BLaER1 treated with 17β-estradiol and CSF1 and Interleukin-3, amounts not matched to agents 10 nM and 100 nM (cell line): ENCODE measurements at regions not wholly inside any gene's neighbourhood (a gene's known extent, or its start where the extent isn't known, plus 50 kb on each side); places are given as distances from the start of the nearest gene placed in this dataset.

Source experiments
- H3K27ac ChIP-seq, 11 experiments: shearing (Covaris generic); formaldehyde crosslinking; 2 replicates each; pipeline ENCODE4 v1.8.1; 2022
- H3K27me3 ChIP-seq, 11 experiments: shearing (Covaris generic); formaldehyde crosslinking; 2 replicates each; pipeline ENCODE4 v1.8.1; 2022
- H3K36me3 ChIP-seq, 11 experiments: shearing (Covaris generic); formaldehyde crosslinking; 2 replicates each; pipeline ENCODE4 v1.8.1; 2022
- H3K4me1 ChIP-seq, 10 experiments: shearing (Covaris generic); formaldehyde crosslinking; 2 replicates each; pipeline ENCODE4 v1.8.1; 2022
- H3K4me2 ChIP-seq, 11 experiments: shearing (Covaris generic); formaldehyde crosslinking; 2 replicates each; pipeline ENCODE4 v1.8.1; 2022
- H3K4me3 ChIP-seq, 10 experiments: shearing (Covaris generic); formaldehyde crosslinking; 2 replicates each; pipeline ENCODE4 v1.8.1; 2022
- H3K9ac ChIP-seq, 11 experiments: shearing (Covaris generic); formaldehyde crosslinking; 2 replicates each; pipeline ENCODE4 v1.8.1; 2022
- H3K9me3 ChIP-seq, 11 experiments: shearing (Covaris generic); formaldehyde crosslinking; replicated peaks in 1 of 11; 2 replicates each; pipeline ENCODE4 v1.8.1; 2022
- H4K20me1 ChIP-seq, 11 experiments: shearing (Covaris generic); formaldehyde crosslinking; 2 replicates each; pipeline ENCODE4 v1.8.1; 2022
- Cebpa-rat ChIP-seq, 11 experiments: shearing (Covaris generic); IDR thresholded peaks; 2 replicates each; pipeline ENCODE4 v1.8.1; 2022

DNA sequence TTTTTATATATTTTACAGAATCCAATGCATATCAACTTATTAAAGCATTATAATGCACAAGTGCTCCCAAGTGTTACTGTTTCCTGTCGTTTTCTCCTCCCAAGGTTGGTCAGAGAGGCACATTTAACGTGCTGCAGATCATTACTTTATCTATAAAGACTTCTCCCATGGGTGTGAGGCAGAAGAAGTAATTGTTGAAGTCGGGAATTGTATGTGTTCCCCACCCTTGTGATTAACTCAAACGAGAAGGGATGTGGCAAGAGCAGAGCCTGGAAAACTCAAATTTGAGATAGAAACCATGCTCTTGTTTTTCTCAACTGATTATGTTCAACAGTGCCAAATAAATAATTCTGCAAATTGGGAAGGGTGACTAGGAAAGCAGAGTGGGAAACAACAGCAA is 412.5 kb upstream of the ADAMTS5 start:
- Histone ChIP-seq H3K27ac (no peak overlapping the region), H3K4me2 (no peak overlapping the region), H4K20me1 (no peaks in the 10 kb centered on the region), H3K27me3 (no peaks in the 10 kb centered on the region), H3K36me3 (no peaks in the 10 kb centered on the region), H3K9me3 (no peaks in the 10 kb centered on the region), H3K9ac (no peak overlapping the region), H3K4me1 (no peaks in the 10 kb centered on the region), H3K4me3 (no peak overlapping the region)
- no peak for TF ChIP-seq Cebpa-rat (IDR thresholded peaks at IDR 0.05)

DNA sequence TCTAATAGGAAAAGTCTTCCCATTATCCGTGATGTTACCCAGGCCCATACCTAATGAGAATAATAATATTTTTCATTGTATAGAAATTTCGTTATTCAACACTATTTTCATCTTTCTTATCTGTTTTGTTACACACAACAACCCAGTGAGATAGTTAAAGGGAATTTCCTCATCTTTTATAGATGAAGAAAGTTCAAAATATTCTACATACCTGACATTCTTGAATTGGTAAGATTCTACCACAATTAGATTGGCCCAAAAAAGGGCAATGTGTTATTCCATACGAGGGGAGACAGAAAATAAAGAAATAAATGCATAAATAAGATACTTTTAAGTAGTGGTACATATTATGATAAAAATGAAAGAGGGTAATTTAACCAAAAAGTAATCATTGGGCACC is 405.5 kb upstream of the ADAMTS5 start:
- Histone ChIP-seq H3K4me3 (no peak overlapping the region), H3K4me1 (peaks cover 0 to 6% (median 0%) of the 10 kb centered on the region in 10 experiments; a peak in 1 of 20 replicates), H3K9ac (no peak overlapping the region), H4K20me1 (no peaks in the 10 kb centered on the region), H3K36me3 (no peaks in the 10 kb centered on the region), H3K27ac (no peak overlapping the region), H3K27me3 (no peaks in the 10 kb centered on the region), H3K4me2 (no peak overlapping the region), H3K9me3 (no peaks in the 10 kb centered on the region)
- TF ChIP-seq Cebpa-rat (IDR thresholded peaks at IDR 0.05): no peak

- no peak overlapping the region for H3K9ac ChIP-seq
- H3K4me1 ChIP-seq: peaks cover 0 to 6% (median 0%) of the 10 kb centered on the region in 10 experiments; a peak in 1 of 20 replicates
- no peak overlapping the region for H3K4me3 ChIP-seq
- H3K4me2 ChIP-seq: no peak overlapping the region
- H3K36me3 ChIP-seq: no peaks in the 10 kb centered on the region
- H3K27ac ChIP-seq: no peak overlapping the region
- no peak for TF ChIP-seq Cebpa-rat (IDR thresholded peaks at IDR 0.05)
- no peaks in the 10 kb centered on the region for H4K20me1 ChIP-seq
- H3K27me3 ChIP-seq: no peaks in the 10 kb centered on the region
- no peaks in the 10 kb centered on the region for H3K9me3 ChIP-seq
These were observed 405.1 kb upstream of the ADAMTS5 start for GRCh38 chr21:27371975-27372331.

- Histone ChIP-seq H3K27me3 (no peaks in the 10 kb centered on the region), H3K9ac (no peak overlapping the region), H3K27ac (no peak overlapping the region), H3K36me3 (no peaks in the 10 kb centered on the region), H3K4me1 (peaks cover 0 to 6% (median 0%) of the 10 kb centered on the region in 10 experiments; a peak in 1 of 20 replicates), H3K4me3 (no peak overlapping the region), H3K9me3 (no peaks in the 10 kb centered on the region), H3K4me2 (no peak overlapping the region), H4K20me1 (no peaks in the 10 kb centered on the region)
- no peak for TF ChIP-seq Cebpa-rat (IDR thresholded peaks at IDR 0.05)
These were observed 404.5 kb upstream of the ADAMTS5 start for GRCh38 chr21:27371115-27371974.

DNA sequence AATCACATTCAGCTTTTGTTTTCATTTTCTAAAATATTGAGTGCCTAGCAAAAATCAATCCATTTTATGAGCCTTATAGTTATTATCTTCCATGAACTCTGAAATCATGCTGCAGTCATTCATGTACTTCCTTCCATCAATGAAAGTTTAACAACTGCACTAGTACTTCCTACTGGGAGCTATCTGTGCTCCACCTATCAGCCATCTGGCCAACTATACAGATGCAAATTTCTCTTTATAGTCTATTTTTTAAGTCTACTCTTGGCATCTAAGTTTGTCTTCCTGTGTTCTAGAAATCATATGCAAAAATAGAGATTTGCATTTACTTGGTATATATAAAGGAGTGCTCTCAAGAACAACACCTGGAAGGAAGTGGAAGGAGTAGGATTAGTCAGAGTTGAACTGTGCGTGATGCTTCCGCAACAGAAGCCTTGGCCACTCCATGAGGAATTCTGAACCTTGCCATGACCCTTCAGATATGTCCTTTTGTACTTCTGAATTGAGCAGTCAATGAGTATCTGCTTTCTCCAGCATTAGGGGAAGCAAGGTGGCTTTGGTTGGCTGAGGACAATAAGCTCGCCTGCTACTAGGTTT is 403.2 kb upstream of the ADAMTS5 start:
- Histone ChIP-seq H4K20me1 (no peaks in the 10 kb centered on the region), H3K27me3 (no peaks in the 10 kb centered on the region), H3K9me3 (no peaks in the 10 kb centered on the region), H3K4me3 (no peak overlapping the region), H3K36me3 (no peaks in the 10 kb centered on the region), H3K27ac (no peak overlapping the region), H3K4me2 (no peak overlapping the region), H3K4me1 (peaks cover 0 to 6% (median 0%) of the 10 kb centered on the region in 10 experiments; a peak in 1 of 20 replicates), H3K9ac (no peak overlapping the region)
- no peak for TF ChIP-seq Cebpa-rat (IDR thresholded peaks at IDR 0.05)

- Histone ChIP-seq H3K27ac (no peak overlapping the region), H3K4me2 (no peak overlapping the region), H3K36me3 (no peaks in the 10 kb centered on the region), H3K4me3 (no peak overlapping the region), H4K20me1 (no peaks in the 10 kb centered on the region), H3K9me3 (no peaks in the 10 kb centered on the region), H3K4me1 (peaks cover 0 to 6% (median 0%) of the 10 kb centered on the region in 10 experiments; a peak in 1 of 20 replicates), H3K27me3 (no peaks in the 10 kb centered on the region), H3K9ac (no peak overlapping the region)
- TF ChIP-seq Cebpa-rat (IDR thresholded peaks at IDR 0.05): no peak
These were observed 402.3 kb upstream of the ADAMTS5 start for GRCh38 chr21:27369234-27369633.

GRCh38 chr21:27366646-27367235 is 399.9 kb upstream of the ADAMTS5 start:
- no peak for TF ChIP-seq Cebpa-rat (IDR thresholded peaks at IDR 0.05)
- Histone ChIP-seq H4K20me1 (no peaks in the 10 kb centered on the region), H3K36me3 (no peaks in the 10 kb centered on the region), H3K4me3 (no peak overlapping the region), H3K9ac (no peak overlapping the region), H3K4me2 (no peak overlapping the region), H3K9me3 (no peaks in the 10 kb centered on the region), H3K27me3 (no peaks in the 10 kb centered on the region), H3K27ac (no peak overlapping the region), H3K4me1 (peaks cover 0 to 6% (median 0%) of the 10 kb centered on the region in 10 experiments; a peak in 1 of 20 replicates)

- Histone ChIP-seq H3K9me3 (no peaks in the 10 kb centered on the region), H3K9ac (no peak overlapping the region), H3K4me1 (peaks cover 0 to 5% (median 0%) of the 10 kb centered on the region in 10 experiments; a peak in 1 of 20 replicates), H4K20me1 (no peaks in the 10 kb centered on the region), H3K27me3 (no peaks in the 10 kb centered on the region), H3K4me3 (no peak overlapping the region), H3K27ac (no peak overlapping the region), H3K4me2 (no peak overlapping the region), H3K36me3 (no peaks in the 10 kb centered on the region)
- TF ChIP-seq Cebpa-rat (IDR thresholded peaks at IDR 0.05): no peak
These were observed 399.1 kb upstream of the ADAMTS5 start for GRCh38 chr21:27366036-27366435.

DNA sequence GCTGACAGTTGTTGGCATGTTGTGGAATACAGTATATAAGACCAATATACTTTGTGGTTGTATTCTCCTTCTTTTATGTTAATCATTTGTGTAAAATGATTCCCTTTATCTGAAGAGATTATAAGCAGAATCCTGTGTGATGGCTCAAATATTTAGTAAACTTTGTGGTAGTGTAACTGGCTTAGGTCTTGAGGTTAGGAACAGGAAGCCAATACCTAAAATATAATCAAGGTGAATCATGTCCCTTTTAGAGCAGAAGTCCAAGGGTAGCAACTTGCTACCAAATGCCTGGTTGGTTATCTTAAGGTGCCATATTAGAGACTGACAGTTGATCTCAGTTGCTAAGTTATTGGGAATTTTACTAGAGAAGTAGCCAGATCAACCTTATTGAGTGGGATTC is 398.5 kb upstream of the ADAMTS5 start:
- no peaks in the 10 kb centered on the region for H3K4me1 ChIP-seq
- H3K27ac ChIP-seq: no peak overlapping the region
- no peaks in the 10 kb centered on the region for H3K27me3 ChIP-seq
- TF ChIP-seq Cebpa-rat (IDR thresholded peaks at IDR 0.05): no peak
- H3K4me2 ChIP-seq: no peak overlapping the region
- no peaks in the 10 kb centered on the region for H3K36me3 ChIP-seq
- H4K20me1 ChIP-seq: no peaks in the 10 kb centered on the region
- no peak overlapping the region for H3K9ac ChIP-seq
- no peak overlapping the region for H3K4me3 ChIP-seq
- H3K9me3 ChIP-seq: no peaks in the 10 kb centered on the region
